Upper lobe of right lung (tissue), 1 donor: ENCODE measurements at regions not wholly inside any gene's neighbourhood (a gene's known extent, or its start where the extent isn't known, plus 50 kb on each side); places are given as distances from the start of the nearest gene placed in this dataset.

Experiments used
- ATAC-seq: fragments of 200-7000 bp; cut with Tn5 transposase; one replicate; pipeline ENCODE4 v1.9.1; 2020; ENCODE audit warnings: mild to moderate bottlenecking, moderate library complexity
- DNase-seq: peaks from one replicate; pipeline ENCODE4 v3.0.0-alpha.2; 2020
- H3K27ac ChIP-seq: fragments of 200-600 bp; one replicate; pipeline ENCODE4 v1.8.0; 2022
- H3K27me3 ChIP-seq: fragments of 200-600 bp; one replicate; pipeline ENCODE4 v1.8.0; 2022; ENCODE audit warnings: mild to moderate bottlenecking
- H3K36me3 ChIP-seq: fragments of 200-600 bp; one replicate; pipeline ENCODE4 v1.8.0; 2022
- H3K4me1 ChIP-seq: fragments of 200-600 bp; one replicate; pipeline ENCODE4 v1.8.0; 2022
- H3K4me3 ChIP-seq: fragments of 200-600 bp; one replicate; pipeline ENCODE4 v1.8.0; 2022; ENCODE audit warnings: mild to moderate bottlenecking
- H3K9me3 ChIP-seq: fragments of 200-600 bp; one replicate; pipeline ENCODE4 v1.8.0; 2022
- intact Hi-C: fragments of 100-400 bp; cut with DNase I; formaldehyde crosslinking; loops from one replicate; pipeline ENCODE4 v1.11.0; 2022
- TF ChIP-seq, protein P1 (sequence below): fragments of 200-600 bp; IDR thresholded peaks from one replicate; pipeline ENCODE4 v1.8.0; 2022; ENCODE audit warnings: antibody characterized with exemption
- donor health status: DM: no; HTN: yes; CAD: no; lungs with severe emphysema.

DNA sequence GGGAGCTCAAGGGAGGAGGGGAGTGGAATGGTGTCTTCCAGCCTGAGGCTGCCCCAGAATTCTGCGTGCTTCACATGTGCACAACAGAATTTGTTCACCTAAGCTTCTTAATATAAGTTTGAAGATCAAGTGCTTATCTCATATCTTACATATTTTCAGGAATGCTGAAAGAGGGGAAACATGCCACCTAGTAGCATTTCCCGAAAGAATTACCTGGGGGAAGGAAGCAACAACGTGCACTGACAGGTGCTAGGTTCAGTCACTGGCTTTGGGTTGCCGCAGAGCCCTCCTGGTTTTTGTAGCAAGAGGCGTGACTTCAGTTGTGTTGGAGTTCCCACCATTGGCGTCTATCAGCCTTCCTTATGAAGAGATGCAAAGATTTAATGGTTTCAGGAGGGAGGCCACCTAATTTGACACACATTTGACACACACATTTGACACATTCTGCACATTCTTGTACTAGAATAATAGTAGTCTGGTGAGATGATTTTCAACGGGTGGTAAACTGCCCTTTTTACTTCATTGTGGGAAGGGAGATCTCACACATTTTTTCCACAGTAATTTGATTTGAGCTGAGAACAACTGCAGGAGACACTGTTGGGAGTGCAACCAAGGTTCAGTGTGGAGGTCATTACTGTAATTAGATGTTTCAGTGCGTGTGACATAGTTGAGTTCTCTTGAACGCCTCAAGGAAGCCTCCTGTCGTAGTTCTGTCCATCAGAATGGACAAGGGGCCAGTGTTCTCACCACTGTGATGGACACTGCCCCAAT, 481.3 kb downstream of the CCDC171 start:
- no peaks in the 10 kb centered on the region for H3K36me3 ChIP-seq
- H3K27me3 ChIP-seq, result no peaks in the 10 kb centered on the region
- TF ChIP-seq, protein P1, sequence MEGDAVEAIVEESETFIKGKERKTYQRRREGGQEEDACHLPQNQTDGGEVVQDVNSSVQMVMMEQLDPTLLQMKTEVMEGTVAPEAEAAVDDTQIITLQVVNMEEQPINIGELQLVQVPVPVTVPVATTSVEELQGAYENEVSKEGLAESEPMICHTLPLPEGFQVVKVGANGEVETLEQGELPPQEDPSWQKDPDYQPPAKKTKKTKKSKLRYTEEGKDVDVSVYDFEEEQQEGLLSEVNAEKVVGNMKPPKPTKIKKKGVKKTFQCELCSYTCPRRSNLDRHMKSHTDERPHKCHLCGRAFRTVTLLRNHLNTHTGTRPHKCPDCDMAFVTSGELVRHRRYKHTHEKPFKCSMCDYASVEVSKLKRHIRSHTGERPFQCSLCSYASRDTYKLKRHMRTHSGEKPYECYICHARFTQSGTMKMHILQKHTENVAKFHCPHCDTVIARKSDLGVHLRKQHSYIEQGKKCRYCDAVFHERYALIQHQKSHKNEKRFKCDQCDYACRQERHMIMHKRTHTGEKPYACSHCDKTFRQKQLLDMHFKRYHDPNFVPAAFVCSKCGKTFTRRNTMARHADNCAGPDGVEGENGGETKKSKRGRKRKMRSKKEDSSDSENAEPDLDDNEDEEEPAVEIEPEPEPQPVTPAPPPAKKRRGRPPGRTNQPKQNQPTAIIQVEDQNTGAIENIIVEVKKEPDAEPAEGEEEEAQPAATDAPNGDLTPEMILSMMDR, result no peak
- H3K27ac ChIP-seq, result no peak overlapping the region
- no peak for DNase-seq
- no peaks in the 10 kb centered on the region for H3K4me1 ChIP-seq
- ATAC-seq, result no peak
- intact Hi-C loops, result no loop called here
- H3K4me3 ChIP-seq, result no peak overlapping the region
- no peaks in the 10 kb centered on the region for H3K9me3 ChIP-seq

DNA sequence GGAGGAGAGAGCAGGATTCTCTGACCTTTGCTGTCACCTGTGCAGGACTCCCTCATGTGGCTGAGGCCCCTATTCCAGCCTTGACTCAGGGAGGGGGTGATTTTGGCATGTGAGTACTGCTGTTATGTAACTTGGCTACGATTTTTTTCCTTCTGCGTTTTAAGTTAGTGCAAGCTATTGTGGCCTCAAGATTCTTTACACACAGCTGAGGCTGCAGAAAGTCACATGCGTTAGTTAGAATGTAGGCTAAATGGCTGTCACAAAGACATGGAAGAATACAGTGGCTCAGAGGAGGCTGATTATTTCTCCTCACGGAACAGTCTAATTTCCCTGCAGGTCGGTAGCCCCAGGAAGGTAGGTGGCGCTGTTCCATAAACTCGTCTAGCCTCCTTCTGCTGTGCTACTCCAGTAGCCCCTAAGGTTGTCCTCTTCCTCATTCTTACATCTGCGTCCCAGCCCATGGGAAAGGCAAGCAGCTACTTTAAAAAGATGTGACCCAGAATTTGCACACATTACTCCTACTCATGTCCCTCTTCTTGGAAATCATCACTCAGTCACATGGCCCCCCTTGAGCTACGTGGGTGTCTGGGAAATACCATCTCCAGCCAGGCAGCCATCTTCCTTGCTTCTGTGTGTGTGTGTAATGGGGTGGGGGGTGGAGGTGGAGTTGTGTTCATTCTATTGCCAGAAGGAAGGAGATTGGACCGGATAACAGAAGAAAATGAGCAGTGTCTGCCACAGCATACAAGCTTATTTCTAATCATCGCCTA, 486.6 kb downstream of the CCDC171 start:
- Histone ChIP-seq H3K4me3 (no peak overlapping the region), H3K9me3 (no peaks in the 10 kb centered on the region), H3K36me3 (no peaks in the 10 kb centered on the region), H3K4me1 (no peaks in the 10 kb centered on the region), H3K27ac (no peak overlapping the region), H3K27me3 (no peaks in the 10 kb centered on the region)
- TF ChIP-seq, protein P1, result no peak
- DNase-seq (no peak), ATAC-seq (peak; percentile 20)
- intact Hi-C loops, result no loop called here

DNA sequence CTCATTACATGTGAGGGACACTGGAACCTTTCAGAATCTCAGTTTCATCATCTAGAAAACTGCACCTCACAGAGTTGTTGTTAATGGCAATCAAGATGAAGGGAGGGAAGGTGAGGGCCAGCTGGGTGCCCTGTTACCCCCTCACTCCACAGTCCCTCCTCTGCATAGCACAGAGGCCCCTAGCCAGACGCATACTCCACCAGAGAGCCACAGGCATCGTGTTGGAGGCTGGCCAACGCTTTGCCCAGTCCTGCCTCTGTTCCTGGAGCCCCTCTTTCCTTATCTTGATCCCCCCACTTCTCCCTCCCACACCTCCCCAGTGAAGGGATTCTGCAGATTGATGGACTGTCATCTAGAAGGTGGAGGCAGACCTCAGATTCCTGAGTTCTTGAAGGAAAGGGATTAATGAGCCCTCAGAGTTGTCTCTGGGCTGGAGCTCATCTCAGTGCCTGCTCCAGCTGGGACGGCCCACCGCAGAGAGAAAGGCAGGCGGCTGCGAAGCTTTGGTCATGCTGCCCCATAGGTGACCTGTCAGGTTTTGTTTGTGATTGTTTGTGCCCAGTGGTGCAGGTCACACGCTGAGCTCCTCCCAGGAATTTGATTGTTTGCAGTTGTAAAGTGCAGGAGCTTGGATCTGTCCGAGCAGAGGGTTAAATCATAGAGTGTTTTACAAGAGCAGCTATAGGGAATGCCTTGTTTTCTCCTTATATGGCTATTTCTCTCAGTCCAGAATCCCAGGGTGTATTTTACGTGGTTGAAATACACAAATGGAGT, 487.3 kb downstream of the CCDC171 start:
- Histone ChIP-seq H3K9me3 (no peaks in the 10 kb centered on the region), H3K4me3 (no peak overlapping the region), H3K36me3 (no peaks in the 10 kb centered on the region), H3K27ac (no peak overlapping the region), H3K27me3 (no peaks in the 10 kb centered on the region), H3K4me1 (no peaks in the 10 kb centered on the region)
- TF ChIP-seq, protein P1, result no peak
- peak; percentile 22 for ATAC-seq
- no peak for DNase-seq
- intact Hi-C loops, result no loop called here

DNA sequence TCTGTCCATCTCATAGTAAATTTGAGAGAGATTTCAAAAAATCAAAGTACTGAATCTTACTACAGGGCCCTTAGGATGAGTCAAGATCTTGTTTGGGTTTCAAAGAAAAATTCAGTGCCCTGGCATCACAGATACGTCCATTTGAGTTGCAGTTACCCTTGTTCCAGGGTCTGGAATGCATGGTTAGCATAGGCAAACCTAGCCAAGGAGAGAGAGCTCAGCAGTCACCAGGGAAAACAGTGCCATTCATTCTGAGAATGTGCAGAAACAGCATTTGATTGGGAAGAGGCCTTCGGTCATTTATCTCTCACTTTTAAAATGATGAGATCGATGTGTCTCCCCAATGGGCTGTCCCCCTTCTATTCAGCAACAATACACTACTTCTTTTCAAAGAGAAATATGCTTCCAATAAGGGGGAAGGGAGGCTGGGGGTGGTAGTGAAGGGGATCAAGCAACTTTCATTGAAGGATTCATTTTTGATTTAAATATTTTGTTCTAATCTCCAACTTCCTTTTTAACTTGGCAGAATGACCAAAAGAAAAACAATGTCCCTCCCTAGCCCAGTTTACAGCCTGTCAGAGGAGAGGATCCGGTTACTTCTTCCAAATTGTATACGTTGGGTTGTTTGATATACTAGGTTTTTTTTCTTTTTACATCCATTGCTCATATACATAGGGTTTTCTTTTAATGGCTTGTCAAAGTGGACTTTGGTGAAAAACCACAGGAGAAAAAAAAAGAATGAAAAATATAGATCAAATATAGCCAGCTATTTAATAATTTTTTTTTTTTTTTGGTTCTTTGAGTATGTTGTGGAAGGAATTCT, 491.1 kb downstream of the CCDC171 start:
- Histone ChIP-seq H3K27ac (no peak overlapping the region), H3K9me3 (no peaks in the 10 kb centered on the region), H3K27me3 (no peaks in the 10 kb centered on the region), H3K4me3 (no peak overlapping the region), H3K36me3 (no peaks in the 10 kb centered on the region), H3K4me1 (no peaks in the 10 kb centered on the region)
- TF ChIP-seq, protein P1, result no peak
- intact Hi-C loops, result no loop called here
- DNase-seq, result no peak
- ATAC-seq, result no peak

DNA sequence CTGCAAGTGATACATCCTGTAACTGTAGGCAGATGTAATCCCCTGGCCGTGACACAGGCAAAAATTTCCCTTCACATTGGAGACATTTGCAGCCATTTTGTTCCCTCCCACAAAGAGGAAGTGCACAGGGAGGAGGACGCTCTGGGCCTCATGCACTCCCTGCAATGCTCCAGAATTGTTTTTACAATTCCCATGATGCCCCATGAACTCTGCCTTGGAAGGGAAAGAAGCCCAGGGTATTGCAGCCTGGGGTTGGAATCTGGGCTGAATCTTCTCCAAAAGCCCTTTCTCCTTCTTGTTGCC, 491.7 kb downstream of the CCDC171 start:
- intact Hi-C loops, result no loop called here
- no peak for DNase-seq
- no peak overlapping the region for H3K4me3 ChIP-seq

More for the DNA sequence above, 491.7 kb downstream of the CCDC171 start:
- Histone ChIP-seq H3K27ac (no peak overlapping the region), H3K4me1 (no peaks in the 10 kb centered on the region), H3K27me3 (no peaks in the 10 kb centered on the region), H3K9me3 (no peaks in the 10 kb centered on the region), H3K36me3 (no peaks in the 10 kb centered on the region)
- no peak for ATAC-seq
- TF ChIP-seq, protein P1, result no peak
